ENCODE measurements at regions not wholly inside any gene's neighbourhood (a gene's known extent, or its start where the extent isn't known, plus 50 kb on each side); places are given as distances from the start of the nearest gene placed in this dataset.

DNA sequence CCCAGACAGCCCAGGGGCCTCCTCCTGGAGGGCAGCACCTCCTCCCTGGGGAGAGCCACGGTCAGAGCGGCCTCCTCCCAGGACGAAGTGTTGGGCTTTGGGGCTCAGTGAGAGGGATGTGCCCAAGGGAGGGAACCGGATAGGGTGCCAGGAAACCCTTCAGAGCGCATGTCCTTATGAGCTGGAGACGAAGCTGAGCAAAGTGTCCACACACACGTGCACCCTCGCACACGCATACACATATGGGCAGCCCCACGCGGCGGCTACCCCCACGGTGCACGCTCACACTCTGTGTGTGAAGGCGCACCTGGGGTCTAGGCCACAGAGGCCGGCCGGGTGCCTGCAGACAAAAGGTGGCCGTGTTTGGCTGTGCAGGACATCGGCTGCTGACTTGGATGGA is 106.1 kb upstream of the HDAC4 start:
- Histone ChIP-seq H3K9me3 (no peaks in the 10 kb centered on the region), H3K27me3 (no peaks in the 10 kb centered on the region), H3K4me3 (no peak overlapping the region), H3K4me1 (peaks cover 0 to 3% (median 0%) of the 10 kb centered on the region in 12 donors), H3K27ac (no peak overlapping the region), H3K36me3 (no peaks in the 10 kb centered on the region)
- ATAC-seq: no peak
- intact Hi-C loops (cut with DNase I): no loop called here
- TF ChIP-seq, protein P1, sequence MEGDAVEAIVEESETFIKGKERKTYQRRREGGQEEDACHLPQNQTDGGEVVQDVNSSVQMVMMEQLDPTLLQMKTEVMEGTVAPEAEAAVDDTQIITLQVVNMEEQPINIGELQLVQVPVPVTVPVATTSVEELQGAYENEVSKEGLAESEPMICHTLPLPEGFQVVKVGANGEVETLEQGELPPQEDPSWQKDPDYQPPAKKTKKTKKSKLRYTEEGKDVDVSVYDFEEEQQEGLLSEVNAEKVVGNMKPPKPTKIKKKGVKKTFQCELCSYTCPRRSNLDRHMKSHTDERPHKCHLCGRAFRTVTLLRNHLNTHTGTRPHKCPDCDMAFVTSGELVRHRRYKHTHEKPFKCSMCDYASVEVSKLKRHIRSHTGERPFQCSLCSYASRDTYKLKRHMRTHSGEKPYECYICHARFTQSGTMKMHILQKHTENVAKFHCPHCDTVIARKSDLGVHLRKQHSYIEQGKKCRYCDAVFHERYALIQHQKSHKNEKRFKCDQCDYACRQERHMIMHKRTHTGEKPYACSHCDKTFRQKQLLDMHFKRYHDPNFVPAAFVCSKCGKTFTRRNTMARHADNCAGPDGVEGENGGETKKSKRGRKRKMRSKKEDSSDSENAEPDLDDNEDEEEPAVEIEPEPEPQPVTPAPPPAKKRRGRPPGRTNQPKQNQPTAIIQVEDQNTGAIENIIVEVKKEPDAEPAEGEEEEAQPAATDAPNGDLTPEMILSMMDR (IDR thresholded peaks at IDR 0.05): no peak
- TF ChIP-seq POLR2A (IDR thresholded peaks at IDR 0.05): no peak
- DNase-seq: peak in 1 of 5 donors; percentile 22
- 80 to 87% (median 84%) methylated on average over 16 to 19 of the region's 19 CpGs for WGBS, 4 donors

DNA sequence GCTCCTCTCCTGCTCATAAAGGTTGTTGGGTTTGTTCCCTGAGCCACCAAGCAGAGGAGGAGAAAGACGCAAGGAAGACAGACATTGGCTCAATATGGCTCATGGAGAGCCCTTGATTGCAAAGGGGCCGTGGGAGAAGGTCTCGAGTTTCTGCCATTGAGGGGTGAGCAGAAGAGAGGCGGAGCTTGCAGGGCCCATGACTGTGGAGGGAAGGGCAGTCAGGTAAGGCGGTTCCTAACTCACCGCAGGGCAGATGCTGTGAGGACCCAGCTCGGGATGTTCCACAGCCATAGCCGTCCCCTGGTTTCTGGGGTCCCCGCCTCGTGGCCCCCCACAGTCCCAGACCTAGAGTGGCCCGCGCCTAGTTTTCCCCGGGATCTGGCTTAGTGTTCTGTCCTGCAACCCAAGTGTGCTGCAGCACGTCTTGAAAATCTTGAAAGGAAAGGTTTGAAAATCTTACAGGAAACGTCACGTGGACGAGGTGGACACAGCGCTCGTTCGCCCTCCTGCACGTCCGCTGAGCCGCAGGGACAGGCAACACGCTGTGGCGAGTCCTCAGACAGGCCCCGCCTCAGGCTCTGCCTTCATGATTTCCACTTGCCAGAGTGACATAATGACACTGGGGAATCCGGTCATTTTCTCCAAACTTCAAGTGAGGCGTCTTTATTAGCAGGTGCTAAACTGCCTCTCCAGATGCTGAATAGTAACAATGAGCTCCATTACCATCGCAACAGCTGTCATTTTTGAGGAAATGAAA is 105.5 kb upstream of the HDAC4 start:
- Histone ChIP-seq H3K9me3 (no peaks in the 10 kb centered on the region), H3K27ac (no peak overlapping the region), H3K4me1 (peaks cover 0 to 10% (median 0%) of the 10 kb centered on the region in 12 donors), H3K4me3 (no peak overlapping the region), H3K27me3 (no peaks in the 10 kb centered on the region), H3K36me3 (no peaks in the 10 kb centered on the region)
- TF ChIP-seq, protein P1 (IDR thresholded peaks at IDR 0.05): no peak
- no peak for TF ChIP-seq POLR2A (IDR thresholded peaks at IDR 0.05)
- DNase-seq (peak in 1 of 5 donors; percentile 51), ATAC-seq (no peak)
- WGBS, 4 donors: 77 to 81% (median 78%) methylated on average over 29 of the region's 29 CpGs
- intact Hi-C loops (cut with DNase I): no loop called here

DNA sequence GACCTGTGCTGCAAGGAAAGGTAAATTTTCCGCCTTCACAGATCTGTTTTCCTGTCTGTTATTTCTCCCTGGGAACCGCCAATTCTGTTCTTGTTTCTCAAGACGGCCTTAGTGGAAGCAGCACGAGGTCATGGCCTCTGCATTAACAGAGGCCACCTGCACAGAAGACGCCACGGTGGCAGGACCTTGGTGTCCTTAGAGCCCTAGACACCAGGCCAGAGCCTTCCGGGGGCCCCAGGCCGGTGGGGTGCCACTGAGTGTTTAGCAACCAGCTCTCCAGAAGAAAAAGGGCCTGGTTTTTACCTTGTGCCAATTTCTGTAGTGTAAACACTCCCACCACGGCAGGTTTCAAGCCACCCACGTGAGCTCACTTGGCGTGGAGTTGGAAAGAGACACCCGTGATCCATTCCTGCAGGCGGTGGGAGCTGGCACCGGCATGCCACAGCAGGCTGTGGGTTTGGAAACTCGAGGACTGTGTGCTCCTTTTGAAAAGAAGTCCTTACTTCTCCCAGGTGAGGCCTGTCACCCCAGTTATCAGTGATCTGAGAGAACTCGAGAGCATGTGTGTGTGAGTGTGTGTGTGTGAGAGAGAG is 103.9 kb upstream of the HDAC4 start:
- 83 to 91% (median 86%) methylated on average over 16 of the region's 16 CpGs for WGBS, 4 donors
- DNase-seq (peak in 1 of 5 donors; percentile 40), ATAC-seq (no peak)
- TF ChIP-seq, protein P1 (IDR thresholded peaks at IDR 0.05): no peak
- TF ChIP-seq POLR2A (IDR thresholded peaks at IDR 0.05): no peak
- H3K27ac ChIP-seq: no peak overlapping the region
- H3K9me3 ChIP-seq: no peaks in the 10 kb centered on the region
- no peak overlapping the region for H3K4me3 ChIP-seq
- H3K36me3 ChIP-seq: no peaks in the 10 kb centered on the region
- peaks cover 0 to 22% (median 0%) of the 10 kb centered on the region in 12 donors for H3K4me1 ChIP-seq
- no peaks in the 10 kb centered on the region for H3K27me3 ChIP-seq
- intact Hi-C loops (cut with DNase I): no loop called here

DNA sequence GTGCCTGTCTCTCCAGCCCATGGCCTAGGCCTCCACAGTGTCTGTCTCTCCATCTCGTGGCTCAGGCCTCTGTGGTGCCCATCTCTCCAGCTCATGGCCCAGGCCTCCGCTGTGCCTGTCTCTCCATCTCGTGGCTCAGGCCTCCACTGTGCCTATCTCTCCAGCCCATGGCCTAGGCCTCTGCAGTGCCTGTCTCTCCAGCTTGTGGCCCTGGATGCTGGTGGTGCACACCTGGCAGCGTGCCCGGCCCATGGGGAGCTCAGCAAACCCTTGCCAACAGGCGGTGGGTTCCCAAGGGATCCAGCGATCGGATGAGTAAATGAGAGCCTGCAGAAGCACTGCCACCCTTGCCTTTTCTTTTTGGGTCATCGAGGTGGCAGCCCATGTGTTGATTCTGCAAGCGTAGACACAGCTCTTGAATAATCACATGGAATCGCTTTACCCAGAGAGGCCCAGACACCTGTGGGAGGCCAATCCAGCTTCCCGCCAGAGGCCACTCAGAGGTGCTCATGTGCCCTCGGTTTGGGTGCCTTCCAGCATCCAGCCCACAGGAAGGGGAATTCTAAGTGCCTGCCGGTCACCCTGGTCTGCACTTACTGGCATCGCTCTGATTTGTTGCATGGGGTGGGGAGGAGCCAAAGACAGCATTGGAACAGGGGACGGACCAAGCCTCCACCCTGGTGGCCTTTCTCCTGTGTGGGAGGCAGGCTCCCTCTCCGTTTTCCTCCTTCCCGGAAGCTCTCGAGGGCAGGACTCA is 101.8 kb upstream of the HDAC4 start:
- WGBS, 4 donors: 80 to 84% (median 83%) methylated on average over 14 to 19 of the region's 19 CpGs
- DNase-seq (no peak), ATAC-seq (no peak)

More for the DNA sequence above, 101.8 kb upstream of the HDAC4 start:
- intact Hi-C loops (cut with DNase I): no loop called here
- no peak for TF ChIP-seq POLR2A (IDR thresholded peaks at IDR 0.05)
- TF ChIP-seq, protein P1 (IDR thresholded peaks at IDR 0.05): no peak
- H3K4me3 ChIP-seq: no peak overlapping the region
- no peaks in the 10 kb centered on the region for H3K27me3 ChIP-seq
- H3K9me3 ChIP-seq: no peaks in the 10 kb centered on the region
- no peaks in the 10 kb centered on the region for H3K36me3 ChIP-seq
- peaks cover 0 to 24% (median 9%) of the 10 kb centered on the region in 12 donors for H3K4me1 ChIP-seq
- no peak overlapping the region for H3K27ac ChIP-seq
